CD4-positive, alpha-beta T cell treated with Interleukin-6 for 4 hours (primary cell): ENCODE measurements at regions not wholly inside any gene's neighbourhood (a gene's known extent, or its start where the extent isn't known, plus 50 kb on each side); places are given as distances from the start of the nearest gene placed in this dataset.

Source experiments
- DNase-seq: peaks from one replicate; pipeline ENCODE4 v3.0.0-alpha.2; 2020; ENCODE audit warnings: mixed read lengths

- no peak for DNase-seq
Observed at GRCh38 chr4:3818371-3818770, 52.2 kb downstream of the ADRA2C start.

- DNase-seq: no peak
Observed at GRCh38 chr4:3819210-3819919, 53.2 kb downstream of the ADRA2C start.

GRCh38 chr4:3820016-3820805 lies 54.0 kb downstream of the ADRA2C start:
- DNase-seq: no peak

GRCh38 chr4:3820806-3821579 lies 54.8 kb downstream of the ADRA2C start:
- no peak for DNase-seq

- DNase-seq: no peak
Observed at GRCh38 chr4:3821580-3822229, 55.5 kb downstream of the ADRA2C start.

GRCh38 chr4:3822230-3822947 lies 56.2 kb downstream of the ADRA2C start:
- no peak for DNase-seq

- DNase-seq: no peak
Observed at GRCh38 chr4:3823496-3824341, 57.5 kb downstream of the ADRA2C start.

GRCh38 chr4:3824521-3825270 lies 58.5 kb downstream of the ADRA2C start:
- DNase-seq: no peak

- DNase-seq: no peak
Observed at GRCh38 chr4:3825530-3825929, 59.3 kb downstream of the ADRA2C start.

- no peak for DNase-seq
Observed at GRCh38 chr4:3826247-3827172, 60.3 kb downstream of the ADRA2C start.

GRCh38 chr4:3827616-3828492 lies 61.7 kb downstream of the ADRA2C start:
- no peak for DNase-seq

- DNase-seq: no peak
Observed at GRCh38 chr4:3828546-3828945, 62.4 kb downstream of the ADRA2C start.

GRCh38 chr4:3829211-3829955 lies 63.2 kb downstream of the ADRA2C start:
- no peak for DNase-seq

GRCh38 chr4:3829956-3830773 lies 64.0 kb downstream of the ADRA2C start:
- DNase-seq: no peak

- DNase-seq: no peak
Observed at GRCh38 chr4:3830774-3831528, 64.8 kb downstream of the ADRA2C start.
